UCSD-AML1 (cell line): ENCODE measurements at regions not wholly inside any gene's neighbourhood (a gene's known extent, or its start where the extent isn't known, plus 50 kb on each side); places are given as distances from the start of the nearest gene placed in this dataset.
A peak's percentile ranks its signal among the peaks of the same experiment; 100 is the strongest.
"Not testable (repeated sequence)": the region's sequence is repeated elsewhere in the genome, so short reads cannot be mapped to it uniquely, and the experiment has no call there.

Experiments
- DNase-seq: peaks from one replicate; lab custom pipeline; 2025; ENCODE audit not compliant: unreplicated experiment; lab: John Stamatoyannopoulos, UW

GRCh38 chr1:206358771-206359170 lies 111.5 kb upstream of the IKBKE start:
- DNase-seq: not testable (repeated sequence)

GRCh38 chr1:206359377-206359776 lies 110.9 kb upstream of the IKBKE start:
- DNase-seq: not testable (repeated sequence)

GRCh38 chr1:206361978-206362543 lies 108.2 kb upstream of the IKBKE start:
- DNase-seq: not testable (repeated sequence)

GRCh38 chr1:206362994-206363393 lies 107.3 kb upstream of the IKBKE start:
- not testable (repeated sequence) for DNase-seq

DNA sequence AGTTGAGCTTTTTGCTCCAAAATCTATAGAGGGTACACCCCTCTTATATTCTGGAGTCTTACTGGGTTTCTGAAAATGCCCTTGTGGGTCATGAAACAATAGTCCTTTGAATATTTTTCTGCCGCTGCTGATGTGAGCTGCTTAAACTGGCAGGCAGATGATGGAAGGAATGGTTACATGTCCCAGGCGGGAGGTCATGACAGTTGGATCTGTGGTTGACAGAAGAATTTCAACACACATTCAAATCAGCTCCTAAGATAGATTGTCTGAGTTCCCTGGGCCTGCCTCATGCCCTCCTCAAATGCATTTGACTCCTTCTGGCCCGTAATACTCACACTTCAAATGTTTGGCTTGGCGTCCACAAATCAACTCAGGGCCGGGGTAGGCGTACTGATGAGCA lies 105.0 kb upstream of the IKBKE start:
- DNase-seq: not testable (repeated sequence)

- DNase-seq: not testable (repeated sequence)
Observed at GRCh38 chr1:206366131-206366530, 104.1 kb upstream of the IKBKE start.

- not testable (repeated sequence) for DNase-seq
Observed at GRCh38 chr1:206366772-206367171, 103.5 kb upstream of the IKBKE start.

- DNase-seq: not testable (repeated sequence)
Observed at GRCh38 chr1:206367955-206368622, 102.2 kb upstream of the IKBKE start.

DNA sequence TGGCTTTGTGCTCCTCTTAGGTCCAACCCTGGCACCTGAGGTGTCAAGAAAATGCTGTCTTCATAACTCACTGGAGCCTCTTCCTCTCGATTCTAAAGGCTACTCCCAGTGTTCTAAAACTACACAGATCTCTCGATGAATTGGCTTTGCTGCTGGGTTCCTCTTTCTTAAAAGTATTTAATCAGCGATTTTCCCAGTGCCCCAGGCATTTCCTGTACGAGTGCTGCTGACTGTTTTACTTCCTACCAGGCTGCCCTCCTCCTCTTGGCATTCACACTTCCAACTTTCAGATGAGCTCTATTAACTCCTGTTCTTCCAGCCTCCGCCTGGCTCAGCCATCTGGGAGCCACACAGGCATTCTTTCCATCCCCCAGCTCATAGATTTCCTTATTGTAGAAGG lies 95.6 kb upstream of the IKBKE start:
- not testable (repeated sequence) for DNase-seq

DNA sequence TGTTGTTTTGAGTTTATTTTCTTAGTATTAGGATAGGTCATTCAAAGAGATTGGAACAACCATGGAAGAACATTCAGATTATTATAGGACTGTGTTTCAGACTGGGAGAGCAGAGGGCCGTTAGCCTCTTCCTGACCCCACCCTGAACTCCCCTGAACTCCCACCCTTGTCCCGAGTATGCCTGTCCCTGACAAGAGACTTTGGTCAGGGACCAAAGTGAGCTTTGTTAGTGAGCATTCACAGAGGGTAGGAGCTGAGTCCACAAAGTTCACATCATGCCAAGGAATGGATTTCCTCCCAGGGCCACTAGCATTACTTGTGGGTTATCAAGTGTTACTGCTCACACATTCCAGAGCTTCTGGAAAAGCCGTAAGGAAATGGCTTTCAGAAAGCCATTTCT lies 94.7 kb upstream of the IKBKE start:
- not testable (repeated sequence) for DNase-seq

- not testable (repeated sequence) for DNase-seq
Observed at GRCh38 chr1:206378506-206378905, 91.8 kb upstream of the IKBKE start.

GRCh38 chr1:206379245-206379644 lies 91.0 kb upstream of the IKBKE start:
- DNase-seq: not testable (repeated sequence)

DNA sequence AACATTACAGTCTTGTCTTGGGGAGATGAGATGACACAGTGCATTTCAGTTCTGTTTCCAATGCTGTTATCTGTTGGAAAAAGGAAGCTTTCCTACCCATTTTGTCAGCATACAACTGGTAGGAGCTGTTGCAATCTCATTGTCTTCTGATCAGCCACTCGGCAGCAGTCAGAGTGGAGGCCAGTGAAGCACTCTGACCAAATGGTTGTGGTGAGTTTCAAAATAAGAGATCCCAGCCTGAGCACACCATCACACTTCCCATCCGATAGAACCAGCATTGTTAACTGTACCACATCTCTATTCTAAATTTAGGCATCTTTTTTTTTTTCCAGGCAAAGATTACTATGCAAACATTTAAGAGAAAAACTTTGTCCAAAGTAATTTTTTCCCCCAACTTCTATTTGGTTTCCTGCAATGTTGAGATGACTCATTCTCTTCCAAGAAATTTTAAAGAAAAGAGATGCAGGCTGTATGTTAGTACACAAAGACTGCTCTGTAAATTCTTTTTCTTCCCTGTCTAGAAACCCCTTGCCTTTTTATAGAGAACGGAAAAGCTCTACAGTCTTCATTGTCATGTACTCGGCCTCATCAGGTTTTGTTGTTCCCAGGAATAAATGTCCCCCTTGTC lies 90.0 kb upstream of the IKBKE start:
- not testable (repeated sequence) for DNase-seq

DNA sequence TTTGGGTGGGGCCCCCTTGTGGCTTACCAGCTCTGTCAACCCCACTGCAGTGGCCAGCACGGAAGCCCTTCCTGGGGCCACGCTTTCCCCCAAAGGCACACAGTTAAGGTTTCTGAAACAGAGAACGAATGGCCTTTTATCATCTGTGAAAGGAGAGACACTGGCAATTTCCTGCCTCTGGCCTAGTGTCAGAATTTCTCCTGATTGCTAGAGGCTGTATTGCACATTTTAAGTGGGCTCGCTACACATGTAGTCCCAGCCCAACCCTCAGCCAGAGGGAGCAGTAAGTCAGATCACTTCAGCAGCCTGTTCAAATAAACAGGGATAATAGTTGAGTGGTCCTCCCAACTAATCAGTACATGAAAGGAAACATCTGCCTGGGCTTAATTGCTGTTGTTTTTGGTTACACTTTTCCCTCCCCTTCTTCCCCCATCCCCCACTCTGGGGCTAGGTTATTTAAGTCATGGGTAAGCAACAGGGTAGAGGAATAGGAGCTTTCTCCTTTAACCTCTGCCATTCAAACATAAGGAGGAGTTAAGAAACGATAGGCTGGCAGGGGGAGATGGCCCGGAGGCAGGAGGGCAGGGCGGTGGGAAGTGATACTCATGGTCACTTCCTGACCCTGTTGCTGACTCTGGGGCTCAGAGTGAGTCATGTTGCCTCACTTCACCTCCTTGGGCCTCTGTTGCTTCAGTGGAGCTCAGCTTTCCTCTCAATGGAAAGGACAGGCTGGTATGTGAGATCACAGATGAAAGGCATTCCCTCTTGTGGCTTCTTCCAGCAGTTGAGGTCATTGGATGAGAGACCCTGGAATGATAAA lies 89.3 kb upstream of the IKBKE start:
- peak; percentile 38 for DNase-seq

- peak; percentile 29 for DNase-seq
Observed at GRCh38 chr1:206384029-206384807, 86.1 kb upstream of the IKBKE start.

DNA sequence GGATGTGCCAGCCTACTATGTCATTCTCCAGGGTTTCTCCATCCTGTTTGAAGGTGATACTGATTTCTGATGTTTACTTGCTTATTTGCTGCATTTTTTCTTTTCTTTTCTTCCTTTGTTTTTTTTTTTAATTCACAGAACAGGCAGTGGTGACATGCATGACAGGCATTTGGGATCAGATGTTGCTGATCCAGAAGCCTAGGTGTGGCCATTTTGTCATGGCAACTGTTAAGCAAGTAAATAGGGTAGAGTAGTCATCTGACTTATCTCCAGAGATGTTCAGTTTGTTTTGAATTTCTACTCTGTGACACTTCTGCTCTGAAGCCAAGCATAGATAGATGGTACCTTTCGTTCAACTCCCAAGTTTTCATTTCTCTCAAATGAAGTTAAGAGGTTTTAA lies 85.4 kb upstream of the IKBKE start:
- not testable (repeated sequence) for DNase-seq

GRCh38 chr1:206387631-206388030 lies 82.6 kb upstream of the IKBKE start:
- DNase-seq: not testable (repeated sequence)

GRCh38 chr1:206391903-206392302 lies 78.4 kb upstream of the IKBKE start:
- DNase-seq: not testable (repeated sequence)

DNA sequence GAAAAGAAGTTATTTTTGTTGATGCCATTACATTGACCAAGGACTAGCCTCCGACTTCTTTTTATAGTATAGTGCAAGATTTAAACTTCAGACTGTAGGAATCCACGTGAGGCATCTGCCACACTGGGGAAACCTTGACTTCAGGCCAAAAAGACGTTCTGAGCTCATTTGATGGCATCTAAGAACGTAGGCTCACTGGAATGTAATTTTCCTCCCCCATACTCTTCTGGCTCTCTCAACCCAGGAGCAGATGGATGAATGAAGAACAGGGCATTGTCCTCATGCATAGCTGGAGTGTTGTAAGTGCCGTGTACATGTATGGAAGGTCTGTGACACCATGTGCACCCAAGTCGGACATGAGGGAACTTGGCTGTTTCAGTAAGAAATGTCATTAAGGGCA lies 72.8 kb upstream of the IKBKE start:
- not testable (repeated sequence) for DNase-seq

- DNase-seq: not testable (repeated sequence)
Observed at GRCh38 chr1:206398261-206398660, 72.0 kb upstream of the IKBKE start.
